PC-9 (cell line): ENCODE measurements at regions not wholly inside any gene's neighbourhood (a gene's known extent, or its start where the extent isn't known, plus 50 kb on each side); places are given as distances from the start of the nearest gene placed in this dataset.
A peak's percentile ranks its signal among the peaks of the same experiment; 100 is the strongest.

Experiments used
- BruUV-seq: library from RNA; stranded (reverse); fragments of 400-500 nt; replicated peaks from 2 replicates; lab custom pipeline; 2021; lab: Mats Ljungman, UMichigan
- CTCF ChIA-PET: fragments of 300-600 bp; sonication (Branson Sonifier 250); formaldehyde crosslinking; loops from one replicate; lab custom pipeline; 2022; ENCODE audit warnings: antibody characterized with exemption; lab: Charles Lee
- POLR2A ChIA-PET: fragments of 300-600 bp; sonication (Branson Sonifier 250); formaldehyde crosslinking; loops from one replicate; lab custom pipeline; 2022; ENCODE audit warnings: antibody characterized with exemption; ENCODE audit not compliant: unreplicated experiment; lab: Charles Lee
- DNase-seq, 2 experiments: peaks; one replicate each; pipeline versions ENCODE4 v3.0.0 to v3.0.0-alpha.2; 2015 to 2022; ENCODE audit warnings: mixed read lengths in 1 of 2
- H2AFZ ChIP-seq: fragments of 200-600 bp; sonication (generic); 2 replicates; pipeline ENCODE4 v1.8.1; 2017; ENCODE audit warnings: antibody characterized with exemption
- H3F3A ChIP-seq: fragments of 200-600 bp; sonication (generic); 2 replicates; pipeline ENCODE4 v1.8.1; 2017; ENCODE audit warnings: antibody characterized with exemption, mild to moderate bottlenecking, low read depth; ENCODE audit not compliant: insufficient read depth
- H3K27ac ChIP-seq: fragments of 200-600 bp; sonication (generic); 2 replicates; pipeline ENCODE4 v1.6.1; 2016; ENCODE audit warnings: mixed run types
- H3K27me3 ChIP-seq: fragments of 200-600 bp; sonication (generic); 2 replicates; pipeline ENCODE4 v1.6.1; 2016; ENCODE audit warnings: low read depth, mixed run types; ENCODE audit not compliant: insufficient read depth
- H3K36me3 ChIP-seq: fragments of 200-600 bp; sonication (generic); 2 replicates; pipeline ENCODE4 v1.6.1; 2016; ENCODE audit warnings: low read depth, mixed run types
- H3K4me1 ChIP-seq: fragments of 200-600 bp; sonication (generic); replicated peaks from 2 replicates; pipeline ENCODE4 v1.6.1; 2016; ENCODE audit warnings: mixed run types; ENCODE audit not compliant: insufficient read depth
- H3K4me2 ChIP-seq: fragments of 200-600 bp; sonication (generic); 2 replicates; pipeline ENCODE4 v1.6.1; 2017; ENCODE audit warnings: mixed run types
- H3K4me3 ChIP-seq: fragments of 200-600 bp; sonication (generic); 2 replicates; pipeline ENCODE4 v1.6.1; 2016; ENCODE audit warnings: mixed run types
- H3K79me2 ChIP-seq: fragments of 200-600 bp; sonication (generic); 2 replicates; pipeline ENCODE4 v1.6.1; 2017; ENCODE audit warnings: low read depth, mixed run types
- H3K9me2 ChIP-seq: fragments of 200-600 bp; sonication (generic); 2 replicates; pipeline ENCODE4 v1.8.1; 2017; ENCODE audit warnings: mild to moderate bottlenecking; ENCODE audit not compliant: insufficient read depth
- H3K9me3 ChIP-seq: fragments of 200-600 bp; sonication (generic); 2 replicates; pipeline ENCODE4 v1.8.1; 2016; ENCODE audit warnings: low read depth; ENCODE audit not compliant: insufficient read depth
- H4K20me1 ChIP-seq: fragments of 200-600 bp; sonication (generic); 2 replicates; pipeline ENCODE4 v1.8.1; 2017; ENCODE audit not compliant: insufficient read depth
- EZH2 ChIP-seq: fragments of 200-600 bp; sonication (generic); IDR thresholded peaks from 2 replicates; pipeline ENCODE4 v1.8.0; 2017; ENCODE audit warnings: antibody characterized with exemption, low read depth
- intact Hi-C: fragments of 100-400 bp; cut with micrococcal nuclease; formaldehyde crosslinking; loops from one replicate; pipeline ENCODE4 v1.10.0; 2022; ENCODE audit not compliant: unreplicated experiment
- TF ChIP-seq, protein P1 (sequence below): fragments of 200-600 bp; sonication (generic); conservative IDR thresholded peaks from 2 replicates; pipeline ENCODE4 v1.6.1; 2017; ENCODE audit warnings: mixed run types, antibody characterized with exemption, mild to moderate bottlenecking, moderate library complexity

DNA sequence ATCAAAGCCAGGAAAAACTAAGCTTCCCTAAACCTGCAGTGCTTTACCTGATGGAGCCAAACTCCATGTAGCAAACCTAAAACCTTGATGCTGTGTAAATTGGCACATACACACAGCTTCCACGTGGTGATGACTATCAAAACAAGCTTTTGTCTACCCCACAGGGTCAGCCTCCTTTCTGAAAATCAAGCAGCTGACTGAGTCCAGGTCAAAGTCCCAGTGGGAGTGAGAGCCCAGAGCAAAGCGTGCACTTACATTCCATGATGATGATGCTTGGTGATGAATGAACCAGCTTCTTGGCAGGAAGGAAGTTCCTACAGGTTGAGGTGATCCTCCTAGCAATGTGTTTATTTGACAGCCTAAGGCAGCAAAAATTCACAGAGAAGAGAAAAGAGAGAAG, 630.0 kb upstream of the TBX3 start:
- TF ChIP-seq EZH2 = no peak
- TF ChIP-seq, protein P1, sequence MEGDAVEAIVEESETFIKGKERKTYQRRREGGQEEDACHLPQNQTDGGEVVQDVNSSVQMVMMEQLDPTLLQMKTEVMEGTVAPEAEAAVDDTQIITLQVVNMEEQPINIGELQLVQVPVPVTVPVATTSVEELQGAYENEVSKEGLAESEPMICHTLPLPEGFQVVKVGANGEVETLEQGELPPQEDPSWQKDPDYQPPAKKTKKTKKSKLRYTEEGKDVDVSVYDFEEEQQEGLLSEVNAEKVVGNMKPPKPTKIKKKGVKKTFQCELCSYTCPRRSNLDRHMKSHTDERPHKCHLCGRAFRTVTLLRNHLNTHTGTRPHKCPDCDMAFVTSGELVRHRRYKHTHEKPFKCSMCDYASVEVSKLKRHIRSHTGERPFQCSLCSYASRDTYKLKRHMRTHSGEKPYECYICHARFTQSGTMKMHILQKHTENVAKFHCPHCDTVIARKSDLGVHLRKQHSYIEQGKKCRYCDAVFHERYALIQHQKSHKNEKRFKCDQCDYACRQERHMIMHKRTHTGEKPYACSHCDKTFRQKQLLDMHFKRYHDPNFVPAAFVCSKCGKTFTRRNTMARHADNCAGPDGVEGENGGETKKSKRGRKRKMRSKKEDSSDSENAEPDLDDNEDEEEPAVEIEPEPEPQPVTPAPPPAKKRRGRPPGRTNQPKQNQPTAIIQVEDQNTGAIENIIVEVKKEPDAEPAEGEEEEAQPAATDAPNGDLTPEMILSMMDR = no peak
- Histone ChIP-seq H3K36me3 (no peaks in the 10 kb centered on the region), H4K20me1 (no peaks in the 10 kb centered on the region), H3K4me2 (no peak overlapping the region), H3K79me2 (no peaks in the 10 kb centered on the region), H3K27me3 (peaks cover 8% of the 10 kb centered on the region; the same call in 1 of the 2 replicates), H2AFZ (no peak overlapping the region), H3K4me1 (no peaks in the 10 kb centered on the region), H3K27ac (no peak overlapping the region), H3K4me3 (no peak overlapping the region), H3F3A (no peaks in the 10 kb centered on the region), H3K9me3 (no peaks in the 10 kb centered on the region), H3K9me2 (no peaks in the 10 kb centered on the region)
- peak in 1 of 2 experiments; percentile 59 for DNase-seq
- ChIA-PET POLR2A (no interaction called here), CTCF (no interaction called here)
- intact Hi-C loops = no loop called here
- BruUV-seq = no TSS peak

DNA sequence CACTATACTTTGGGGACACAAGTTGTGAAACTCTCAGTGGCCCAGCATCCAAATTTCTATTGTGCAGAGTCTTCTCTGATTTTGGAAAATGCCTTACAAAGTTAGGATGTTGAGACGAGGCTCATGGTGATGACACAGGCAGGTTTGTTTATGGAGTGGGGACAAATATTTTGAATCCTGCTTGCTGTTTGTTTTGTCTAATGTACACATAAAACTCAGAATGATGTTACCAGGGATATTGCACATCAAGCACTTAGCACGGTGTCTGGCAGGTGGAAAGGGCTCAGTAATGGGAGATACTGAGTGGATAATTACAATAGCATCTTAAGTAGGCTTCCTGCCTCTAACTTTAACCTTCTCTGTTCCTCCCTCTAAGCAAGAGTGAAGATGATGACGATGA, 628.9 kb upstream of the TBX3 start:
- POLR2A ChIA-PET = no interaction called here
- BruUV-seq = no TSS peak
- Histone ChIP-seq H3K9me2 (no peaks in the 10 kb centered on the region), H3K4me3 (no peak overlapping the region), H3K27ac (no peak overlapping the region), H3K27me3 (peaks cover 8% of the 10 kb centered on the region; the same call in 1 of the 2 replicates), H2AFZ (no peak overlapping the region), H3K9me3 (no peaks in the 10 kb centered on the region), H4K20me1 (no peaks in the 10 kb centered on the region), H3F3A (no peaks in the 10 kb centered on the region), H3K4me1 (no peaks in the 10 kb centered on the region), H3K4me2 (no peak overlapping the region), H3K79me2 (no peaks in the 10 kb centered on the region), H3K36me3 (no peaks in the 10 kb centered on the region)
- no peak for DNase-seq
- no peak for TF ChIP-seq EZH2
- TF ChIP-seq, protein P1 = no peak
- CTCF ChIA-PET = no interaction called here
- intact Hi-C loops = no loop called here

DNA sequence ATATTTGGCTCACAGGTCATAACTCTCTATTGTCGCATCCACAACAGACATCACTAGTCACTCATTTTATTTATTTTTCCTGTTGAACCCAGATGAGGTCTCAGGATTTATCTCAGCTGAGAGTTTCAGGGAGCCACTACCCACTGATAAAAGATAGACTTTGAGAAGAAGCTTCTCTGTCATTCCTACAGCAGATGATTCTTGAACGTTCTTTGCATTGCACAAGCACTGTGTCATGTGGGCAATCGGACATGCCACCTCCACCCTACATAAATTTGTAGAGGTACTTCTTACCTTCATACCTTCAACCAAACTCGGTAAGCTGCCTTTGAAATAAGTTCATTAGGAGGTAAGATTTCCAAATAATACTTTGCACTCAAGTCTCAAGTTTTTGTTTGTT, 627.9 kb upstream of the TBX3 start:
- no peaks in the 10 kb centered on the region for H3K9me2 ChIP-seq
- POLR2A ChIA-PET = no interaction called here
- H3K27me3 ChIP-seq = peaks cover 8% of the 10 kb centered on the region; the same call in 1 of the 2 replicates
- H3K36me3 ChIP-seq = no peaks in the 10 kb centered on the region
- H3K9me3 ChIP-seq = no peaks in the 10 kb centered on the region
- H3K79me2 ChIP-seq = no peaks in the 10 kb centered on the region
- H2AFZ ChIP-seq = no peak overlapping the region
- BruUV-seq = no TSS peak
- intact Hi-C loops = no loop called here
- no peaks in the 10 kb centered on the region for H3K4me1 ChIP-seq
- H3K4me3 ChIP-seq = no peak overlapping the region
- no peak for DNase-seq
- H3K27ac ChIP-seq = no peak overlapping the region
- no peaks in the 10 kb centered on the region for H4K20me1 ChIP-seq
- TF ChIP-seq EZH2 = no peak
- TF ChIP-seq, protein P1 = no peak
- no peak overlapping the region for H3K4me2 ChIP-seq
- CTCF ChIA-PET = no interaction called here
- H3F3A ChIP-seq = no peaks in the 10 kb centered on the region
